ENCODE measurements at regions not wholly inside any gene's neighbourhood (a gene's known extent, or its start where the extent isn't known, plus 50 kb on each side); places are given as distances from the start of the nearest gene placed in this dataset.

DNA sequence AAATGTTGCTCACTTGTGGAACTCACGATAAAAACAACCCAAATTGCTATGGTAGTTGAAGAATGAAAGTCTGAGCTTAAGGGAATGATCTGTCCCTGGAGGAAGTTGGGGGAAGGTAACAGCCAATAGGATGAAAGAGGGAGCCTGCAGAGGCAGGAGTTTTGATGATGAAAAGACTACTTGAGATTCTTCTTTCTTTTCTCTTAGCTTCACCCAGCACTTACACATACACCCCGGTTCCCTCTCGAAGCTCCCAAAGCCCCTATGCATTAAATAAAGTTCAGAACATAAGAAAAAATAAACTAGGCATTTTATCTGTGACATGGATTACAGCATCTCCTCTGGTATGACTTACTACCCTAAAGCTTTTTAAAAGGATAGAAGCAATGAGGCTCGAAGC lies 122.9 kb upstream of the GATB start:
- no peaks in the 10 kb centered on the region for H3K9me3 ChIP-seq
- H3K36me3 ChIP-seq: no peaks in the 10 kb centered on the region
- TF ChIP-seq, protein P1, sequence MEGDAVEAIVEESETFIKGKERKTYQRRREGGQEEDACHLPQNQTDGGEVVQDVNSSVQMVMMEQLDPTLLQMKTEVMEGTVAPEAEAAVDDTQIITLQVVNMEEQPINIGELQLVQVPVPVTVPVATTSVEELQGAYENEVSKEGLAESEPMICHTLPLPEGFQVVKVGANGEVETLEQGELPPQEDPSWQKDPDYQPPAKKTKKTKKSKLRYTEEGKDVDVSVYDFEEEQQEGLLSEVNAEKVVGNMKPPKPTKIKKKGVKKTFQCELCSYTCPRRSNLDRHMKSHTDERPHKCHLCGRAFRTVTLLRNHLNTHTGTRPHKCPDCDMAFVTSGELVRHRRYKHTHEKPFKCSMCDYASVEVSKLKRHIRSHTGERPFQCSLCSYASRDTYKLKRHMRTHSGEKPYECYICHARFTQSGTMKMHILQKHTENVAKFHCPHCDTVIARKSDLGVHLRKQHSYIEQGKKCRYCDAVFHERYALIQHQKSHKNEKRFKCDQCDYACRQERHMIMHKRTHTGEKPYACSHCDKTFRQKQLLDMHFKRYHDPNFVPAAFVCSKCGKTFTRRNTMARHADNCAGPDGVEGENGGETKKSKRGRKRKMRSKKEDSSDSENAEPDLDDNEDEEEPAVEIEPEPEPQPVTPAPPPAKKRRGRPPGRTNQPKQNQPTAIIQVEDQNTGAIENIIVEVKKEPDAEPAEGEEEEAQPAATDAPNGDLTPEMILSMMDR (IDR thresholded peaks at IDR 0.05): no peak
- no peaks in the 10 kb centered on the region for H3K4me1 ChIP-seq
- H3K9ac ChIP-seq (ENCODE audit: low read depth in 2 of 2, low read length in 2 of 2): no peak overlapping the region
- intact Hi-C loops (cut with DNase I): no loop called here
- H3K27me3 ChIP-seq: no peaks in the 10 kb centered on the region
- H3K4me3 ChIP-seq: no peak overlapping the region
- DNase-seq: no peak
- H3K27ac ChIP-seq: no peak overlapping the region

DNA sequence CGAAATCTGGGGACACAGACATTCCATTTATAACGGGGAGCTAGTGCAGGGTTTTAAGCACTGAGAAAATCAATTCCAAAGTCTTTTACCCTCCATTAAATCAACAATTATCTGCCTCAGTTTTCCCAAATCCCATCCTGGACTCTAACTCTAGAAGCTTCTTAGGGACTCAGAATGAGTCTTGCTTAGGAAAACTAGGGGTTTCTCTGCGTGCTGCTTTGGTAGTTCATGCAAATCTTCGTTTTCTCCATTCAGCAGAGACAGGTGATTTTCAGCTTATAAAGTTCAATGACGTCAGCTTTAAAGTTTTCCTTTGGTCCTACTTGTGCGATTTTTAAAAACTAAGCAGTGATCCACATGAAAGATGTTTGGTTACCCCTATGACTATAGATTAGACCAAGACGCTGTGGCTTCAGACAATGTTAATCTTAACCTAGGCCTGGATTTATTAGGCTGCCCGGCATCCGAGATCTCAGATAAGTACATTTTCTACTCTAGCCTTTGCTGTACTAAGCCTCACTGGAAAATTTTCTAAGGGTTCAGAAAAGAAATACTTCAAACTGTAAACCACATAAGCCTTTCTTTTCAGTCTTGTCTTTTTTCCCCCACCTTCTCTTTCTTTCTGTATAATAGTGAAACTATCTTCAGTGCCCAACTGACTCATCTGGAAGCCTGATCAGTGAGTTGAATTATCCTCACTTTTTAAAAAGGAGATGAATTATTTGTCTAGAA lies 121.4 kb upstream of the GATB start:
- no peak for DNase-seq
- Histone ChIP-seq H3K27ac (no peak overlapping the region), H3K36me3 (no peaks in the 10 kb centered on the region), H3K9ac (ENCODE audit: low read depth in 2 of 2, low read length in 2 of 2) (no peak overlapping the region), H3K9me3 (no peaks in the 10 kb centered on the region), H3K27me3 (no peaks in the 10 kb centered on the region), H3K4me1 (no peaks in the 10 kb centered on the region), H3K4me3 (no peak overlapping the region)
- intact Hi-C loops (cut with DNase I): no loop called here
- TF ChIP-seq, protein P1 (IDR thresholded peaks at IDR 0.05): no peak

DNA sequence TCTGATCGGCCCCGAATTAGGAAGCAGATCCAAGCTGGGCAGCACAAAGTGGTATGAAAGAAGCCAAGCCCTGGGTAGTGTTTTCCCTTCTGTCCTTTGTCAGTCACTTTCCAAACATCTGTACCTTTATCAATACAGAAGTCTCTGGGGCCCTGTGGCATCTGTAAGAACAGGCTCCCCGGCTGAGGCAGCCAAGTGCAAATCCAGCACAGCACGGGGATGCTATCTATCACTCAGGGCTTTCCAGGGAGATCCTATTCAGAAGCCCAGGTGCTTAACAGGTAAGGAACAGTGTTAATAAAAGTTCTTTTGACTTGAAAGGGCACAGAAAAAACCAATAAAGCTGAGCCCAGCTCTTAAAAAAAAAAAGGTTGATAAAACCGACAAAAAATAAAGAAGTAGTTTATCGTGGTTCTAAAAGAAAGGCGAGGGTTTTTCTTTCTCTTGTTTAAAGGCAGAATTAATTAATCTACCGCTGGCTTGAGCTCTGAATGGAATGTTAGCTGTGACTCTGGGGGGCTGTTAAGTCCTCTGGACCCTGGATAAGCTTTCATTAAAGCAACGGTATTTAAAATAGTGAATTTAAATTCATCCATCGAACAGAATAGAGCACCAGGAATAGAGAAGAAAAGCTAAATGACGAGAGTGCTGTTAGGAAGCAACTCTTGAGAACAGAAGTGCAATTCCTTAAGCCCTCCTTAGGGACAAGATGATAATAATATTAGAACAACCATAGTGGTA lies 119.1 kb upstream of the GATB start:
- Histone ChIP-seq H3K36me3 (no peaks in the 10 kb centered on the region), H3K27ac (no peak overlapping the region), H3K9me3 (no peaks in the 10 kb centered on the region), H3K9ac (ENCODE audit: low read depth in 2 of 2, low read length in 2 of 2) (no peak overlapping the region), H3K4me3 (no peak overlapping the region), H3K27me3 (no peaks in the 10 kb centered on the region), H3K4me1 (no peaks in the 10 kb centered on the region)
- intact Hi-C loops (cut with DNase I): no loop called here
- TF ChIP-seq, protein P1 (IDR thresholded peaks at IDR 0.05): no peak
- no peak for DNase-seq

DNA sequence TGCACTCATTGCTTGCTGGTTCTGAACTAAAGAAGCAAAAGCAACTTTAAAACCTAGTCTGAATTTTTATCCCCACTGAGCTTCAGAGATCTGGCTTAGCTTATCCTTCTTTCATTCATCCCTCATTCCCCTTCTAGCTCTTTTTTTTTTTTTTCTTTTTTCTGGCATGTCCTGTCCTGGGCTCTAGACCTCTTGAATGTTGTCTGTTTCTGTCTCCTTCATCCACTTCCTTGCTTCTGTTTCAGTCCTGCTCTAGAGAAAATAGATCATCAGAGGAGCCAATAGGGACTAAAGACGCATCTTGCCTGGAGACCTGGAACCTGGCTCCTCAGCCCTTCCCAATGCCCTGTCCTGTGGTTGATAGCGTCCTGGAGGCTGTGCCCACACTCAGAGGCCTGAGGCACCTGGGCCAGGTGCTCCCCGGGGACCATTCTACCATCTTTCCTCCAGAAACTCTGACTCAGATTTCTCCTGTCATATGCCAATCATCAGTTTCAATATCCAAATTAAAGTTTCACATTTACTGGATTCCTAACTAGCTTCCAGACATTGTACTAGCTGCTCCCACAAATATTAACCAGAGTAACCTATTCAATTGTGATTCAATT lies 115.7 kb upstream of the GATB start:
- Histone ChIP-seq H3K9ac (ENCODE audit: low read depth in 2 of 2, low read length in 2 of 2) (no peak overlapping the region), H3K27me3 (no peaks in the 10 kb centered on the region), H3K4me1 (no peaks in the 10 kb centered on the region), H3K36me3 (no peaks in the 10 kb centered on the region), H3K4me3 (no peak overlapping the region), H3K27ac (no peak overlapping the region), H3K9me3 (no peaks in the 10 kb centered on the region)
- no peak for DNase-seq
- TF ChIP-seq, protein P1 (IDR thresholded peaks at IDR 0.05): no peak
- intact Hi-C loops (cut with DNase I): no loop called here

DNA sequence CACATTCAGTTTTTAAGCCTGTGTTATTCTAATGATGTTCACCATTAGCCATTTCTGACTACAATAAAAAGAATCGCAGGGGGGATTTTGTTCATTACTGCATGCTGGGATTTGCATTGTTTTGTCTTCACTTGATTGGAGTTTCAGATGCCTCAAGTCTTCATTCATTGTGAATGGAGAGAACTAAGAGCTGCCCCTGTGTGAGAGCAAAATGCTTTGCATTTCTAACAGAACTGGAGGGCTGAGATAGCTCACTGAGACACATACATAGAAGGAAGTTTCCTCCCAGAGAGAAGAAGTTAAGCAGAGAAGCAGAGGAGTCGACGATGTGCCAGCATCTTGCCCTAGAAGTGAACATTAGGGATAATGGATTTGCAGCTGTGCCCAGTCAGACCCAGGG lies 113.5 kb upstream of the GATB start:
- no peaks in the 10 kb centered on the region for H3K36me3 ChIP-seq
- H3K9me3 ChIP-seq: no peaks in the 10 kb centered on the region
- no peak for DNase-seq
- intact Hi-C loops (cut with DNase I): no loop called here
- no peak overlapping the region for H3K27ac ChIP-seq
- no peaks in the 10 kb centered on the region for H3K27me3 ChIP-seq
- H3K4me3 ChIP-seq: no peak overlapping the region
- H3K4me1 ChIP-seq: no peaks in the 10 kb centered on the region
- no peak overlapping the region for H3K9ac ChIP-seq (ENCODE audit: low read depth in 2 of 2, low read length in 2 of 2)
- TF ChIP-seq, protein P1 (IDR thresholded peaks at IDR 0.05): no peak
